OCI-LY7 (cell line): ENCODE measurements at regions not wholly inside any gene's neighbourhood (a gene's known extent, or its start where the extent isn't known, plus 50 kb on each side); places are given as distances from the start of the nearest gene placed in this dataset.

Experiments
- CTCF ChIP-seq: fragments of 200-600 bp; sonication (generic); conservative IDR thresholded peaks from 2 replicates; pipeline ENCODE4 v1.5.1; 2014; ENCODE audit warnings: mild to moderate bottlenecking, antibody characterized with exemption, low read length, moderate library complexity, mixed read lengths
- EZH2phosphoT487 ChIP-seq: fragments of 200-600 bp; sonication (generic); IDR thresholded peaks from 2 replicates; pipeline ENCODE4 v1.6.1; 2018; ENCODE audit warnings: low read depth, borderline replicate concordance, mild to moderate bottlenecking, mixed run types, antibody characterized with exemption, low read length, moderate library complexity, mixed read lengths

GRCh38 chr3:82240322-82240721, 478.9 kb upstream of the GBE1 start:
- no peak for TF ChIP-seq CTCF
- TF ChIP-seq EZH2phosphoT487 = no peak
